Stimulated activated CD8-positive, alpha-beta memory T cell treated with anti-CD3 and anti-CD28 coated beads, Interleukin-12 subunit alpha, Interleukin-12 subunit beta, amount 100 ng/mL, for 4 hours (primary cell): ENCODE measurements at regions not wholly inside any gene's neighbourhood (a gene's known extent, or its start where the extent isn't known, plus 50 kb on each side); places are given as distances from the start of the nearest gene placed in this dataset.
"Not testable (repeated sequence)": the region's sequence is repeated elsewhere in the genome, so short reads cannot be mapped to it uniquely, and the experiment has no call there.

Source experiments
- DNase-seq: peaks from one replicate; pipeline ENCODE4 v3.0.0-alpha.2; 2020; ENCODE audit warnings: low read depth

GRCh38 chr6:104506429-104506828 lies 353.3 kb downstream of the HACE1 start:
- no peak for DNase-seq

GRCh38 chr6:104505838-104506237 lies 353.9 kb downstream of the HACE1 start:
- DNase-seq: no peak

- no peak for DNase-seq
These were observed 359.5 kb downstream of the HACE1 start for GRCh38 chr6:104500265-104500664.

GRCh38 chr6:104486035-104486434 lies 373.7 kb downstream of the HACE1 start:
- DNase-seq: no peak

GRCh38 chr6:104484626-104485025 lies 375.1 kb downstream of the HACE1 start:
- no peak for DNase-seq

GRCh38 chr6:104484191-104484590 lies 375.5 kb downstream of the HACE1 start:
- no peak for DNase-seq

- no peak for DNase-seq
These were observed 376.4 kb downstream of the HACE1 start for GRCh38 chr6:104483225-104483834.

- no peak for DNase-seq
These were observed 382.1 kb downstream of the HACE1 start for GRCh38 chr6:104477569-104477968.

GRCh38 chr6:104473021-104473429 lies 386.7 kb downstream of the HACE1 start:
- no peak for DNase-seq

GRCh38 chr6:104472021-104472901 lies 387.5 kb downstream of the HACE1 start:
- DNase-seq: no peak

GRCh38 chr6:104466306-104466705 lies 393.4 kb downstream of the HACE1 start:
- no peak for DNase-seq

GRCh38 chr6:104462811-104463599 lies 396.7 kb downstream of the HACE1 start:
- DNase-seq: no peak

GRCh38 chr6:104460738-104461483 lies 398.8 kb downstream of the HACE1 start:
- DNase-seq: no peak

- no peak for DNase-seq
These were observed 400.2 kb downstream of the HACE1 start for GRCh38 chr6:104459543-104459942.

- DNase-seq: no peak
These were observed 409.8 kb downstream of the HACE1 start for GRCh38 chr6:104449918-104450317.

GRCh38 chr6:104446101-104447080 lies 413.3 kb downstream of the HACE1 start:
- DNase-seq: not testable (repeated sequence)

- no peak for DNase-seq
These were observed 425.2 kb downstream of the HACE1 start for GRCh38 chr6:104434519-104434918.

GRCh38 chr6:104431096-104431495 lies 428.6 kb downstream of the HACE1 start:
- no peak for DNase-seq

GRCh38 chr6:104428184-104428583 lies 431.5 kb downstream of the HACE1 start:
- DNase-seq: no peak

GRCh38 chr6:104423691-104424090 lies 436.0 kb downstream of the HACE1 start:
- no peak for DNase-seq

- no peak for DNase-seq
These were observed 438.1 kb downstream of the HACE1 start for GRCh38 chr6:104421650-104422049.
